A673 (cell line): ENCODE measurements at regions not wholly inside any gene's neighbourhood (a gene's known extent, or its start where the extent isn't known, plus 50 kb on each side); places are given as distances from the start of the nearest gene placed in this dataset.

Experiments
- BruUV-seq: library from RNA; stranded (reverse); fragments of 400-500 nt; replicated peaks from 2 replicates; lab custom pipeline; 2021; lab: Mats Ljungman, UMichigan
- CTCF ChIA-PET: fragments of 300-600 bp; sonication (Branson Sonifier 250); formaldehyde crosslinking; loops from one replicate; lab custom pipeline; 2022; ENCODE audit warnings: antibody characterized with exemption; lab: Charles Lee
- POLR2A ChIA-PET: fragments of 300-600 bp; sonication (Branson Sonifier 250); formaldehyde crosslinking; loops from one replicate; lab custom pipeline; 2022; ENCODE audit warnings: antibody characterized with exemption; ENCODE audit not compliant: low non-redundant PET; lab: Charles Lee
- DNase-seq: peaks from one replicate; pipeline ENCODE4 v3.0.0-alpha.2; 2015; ENCODE audit warnings: low spot score
- H3K27ac ChIP-seq: fragments of 200-600 bp; sonication (generic); 2 replicates; pipeline ENCODE4 v1.5.1; 2016; ENCODE audit warnings: mixed run types, low read depth, mild to moderate bottlenecking, mixed read lengths, antibody characterized with exemption, low read length; ENCODE audit not compliant: poor library complexity, severe bottlenecking
- H3K27me3 ChIP-seq: fragments of 200-600 bp; sonication (generic); replicated peaks from 2 replicates; pipeline ENCODE4 v1.6.1; 2017; ENCODE audit warnings: mixed run types, low read depth, mild to moderate bottlenecking, mixed read lengths, antibody characterized with exemption, low read length; ENCODE audit not compliant: insufficient read depth, poor library complexity
- H3K36me3 ChIP-seq: fragments of 200-600 bp; sonication (generic); 2 replicates; pipeline ENCODE4 v1.6.1; 2016; ENCODE audit warnings: mixed run types, mild to moderate bottlenecking, mixed read lengths, antibody characterized with exemption, low read length; ENCODE audit not compliant: insufficient read depth, poor library complexity, severe bottlenecking
- H3K4me1 ChIP-seq: fragments of 200-600 bp; sonication (generic); 2 replicates; pipeline ENCODE4 v1.6.1; 2017; ENCODE audit warnings: mixed run types, mild to moderate bottlenecking, mixed read lengths, antibody characterized with exemption, low read length; ENCODE audit not compliant: insufficient read depth, poor library complexity, severe bottlenecking
- H3K4me3 ChIP-seq: fragments of 200-600 bp; sonication (generic); 2 replicates; pipeline ENCODE4 v1.5.1; 2016; ENCODE audit warnings: low read depth, mixed run types, mild to moderate bottlenecking, mixed read lengths, low read length; ENCODE audit not compliant: poor library complexity, severe bottlenecking
- H3K9me3 ChIP-seq: fragments of 200-600 bp; sonication (generic); 2 replicates; pipeline ENCODE4 v1.6.1; 2016; ENCODE audit warnings: mixed run types, low read depth, mild to moderate bottlenecking, mixed read lengths, antibody characterized with exemption, low read length; ENCODE audit not compliant: poor library complexity, severe bottlenecking
- EZH2 ChIP-seq: fragments of 200-600 bp; sonication (generic); IDR thresholded peaks from 2 replicates; pipeline ENCODE4 v1.6.1; 2017; ENCODE audit warnings: borderline replicate concordance, low read depth, mild to moderate bottlenecking, mixed read lengths, antibody characterized with exemption, low read length; ENCODE audit not compliant: poor library complexity, severe bottlenecking
- intact Hi-C: fragments of 100-400 bp; cut with micrococcal nuclease; formaldehyde crosslinking; loops from one replicate; pipeline ENCODE4 v1.10.0; 2022; ENCODE audit not compliant: unreplicated experiment
- TF ChIP-seq, protein P1 (sequence below): fragments of 300-800, 200-600 bp; sonication (generic); conservative IDR thresholded peaks from 2 replicates; pipeline ENCODE4 v1.5.1; 2017; ENCODE audit warnings: low read depth, mild to moderate bottlenecking, antibody characterized with exemption, low read length, moderate library complexity, mixed read lengths

DNA sequence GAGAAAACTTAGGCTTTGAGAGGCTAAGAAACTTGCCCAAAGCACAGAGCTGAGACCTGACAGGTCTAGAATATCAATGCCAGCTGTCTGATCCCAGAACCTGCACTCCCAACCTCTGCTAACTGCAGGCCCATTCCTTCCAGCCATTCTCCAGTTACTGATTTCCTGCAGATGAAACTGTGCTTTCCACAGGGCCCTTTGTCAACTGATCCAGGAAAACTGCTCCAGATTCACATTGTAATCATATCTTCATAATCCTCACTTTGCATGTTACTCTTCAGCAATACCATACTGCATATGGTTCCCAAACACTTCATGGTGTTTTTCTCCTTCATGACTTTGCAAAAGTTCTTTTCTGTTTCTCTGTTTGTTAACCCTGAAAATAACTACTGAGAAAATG is 100.6 kb downstream of the RAP2A start:
- ChIA-PET CTCF (no interaction called here), POLR2A (no interaction called here)
- no peak overlapping the region for H3K27ac ChIP-seq
- H3K36me3 ChIP-seq: no peaks in the 10 kb centered on the region
- no peak for DNase-seq
- H3K9me3 ChIP-seq: no peaks in the 10 kb centered on the region
- no peak overlapping the region for H3K4me3 ChIP-seq
- H3K27me3 ChIP-seq: no peaks in the 10 kb centered on the region
- peaks cover 7% of the 10 kb centered on the region for H3K4me1 ChIP-seq
- no peak for TF ChIP-seq EZH2
- TF ChIP-seq, protein P1, sequence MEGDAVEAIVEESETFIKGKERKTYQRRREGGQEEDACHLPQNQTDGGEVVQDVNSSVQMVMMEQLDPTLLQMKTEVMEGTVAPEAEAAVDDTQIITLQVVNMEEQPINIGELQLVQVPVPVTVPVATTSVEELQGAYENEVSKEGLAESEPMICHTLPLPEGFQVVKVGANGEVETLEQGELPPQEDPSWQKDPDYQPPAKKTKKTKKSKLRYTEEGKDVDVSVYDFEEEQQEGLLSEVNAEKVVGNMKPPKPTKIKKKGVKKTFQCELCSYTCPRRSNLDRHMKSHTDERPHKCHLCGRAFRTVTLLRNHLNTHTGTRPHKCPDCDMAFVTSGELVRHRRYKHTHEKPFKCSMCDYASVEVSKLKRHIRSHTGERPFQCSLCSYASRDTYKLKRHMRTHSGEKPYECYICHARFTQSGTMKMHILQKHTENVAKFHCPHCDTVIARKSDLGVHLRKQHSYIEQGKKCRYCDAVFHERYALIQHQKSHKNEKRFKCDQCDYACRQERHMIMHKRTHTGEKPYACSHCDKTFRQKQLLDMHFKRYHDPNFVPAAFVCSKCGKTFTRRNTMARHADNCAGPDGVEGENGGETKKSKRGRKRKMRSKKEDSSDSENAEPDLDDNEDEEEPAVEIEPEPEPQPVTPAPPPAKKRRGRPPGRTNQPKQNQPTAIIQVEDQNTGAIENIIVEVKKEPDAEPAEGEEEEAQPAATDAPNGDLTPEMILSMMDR: no peak
- no TSS peak for BruUV-seq
- intact Hi-C loops: no loop called here

DNA sequence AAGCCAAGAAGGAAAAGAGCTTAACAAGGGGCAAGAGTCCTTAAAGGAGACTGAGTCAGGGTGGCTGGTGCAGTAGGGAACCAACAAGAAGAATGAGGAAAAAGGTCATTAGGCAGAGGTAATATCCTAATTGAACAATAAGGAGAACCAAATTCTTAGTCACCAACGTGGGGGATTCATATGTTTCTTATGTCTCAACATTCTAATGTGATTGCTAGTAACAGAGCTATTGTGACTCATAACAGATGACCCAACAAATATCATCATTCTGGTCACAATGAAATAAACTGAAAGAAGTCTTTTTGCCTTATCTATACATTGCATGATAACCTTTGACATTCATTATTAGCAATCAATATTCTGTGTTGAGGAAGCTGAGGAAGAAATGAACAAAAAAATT is 101.6 kb downstream of the RAP2A start:
- no peak for DNase-seq
- H3K4me1 ChIP-seq: peaks cover 16% of the 10 kb centered on the region
- H3K4me3 ChIP-seq: no peak overlapping the region
- TF ChIP-seq, protein P1: no peak
- no peak for TF ChIP-seq EZH2
- no peaks in the 10 kb centered on the region for H3K36me3 ChIP-seq
- no peak overlapping the region for H3K27ac ChIP-seq
- CTCF ChIA-PET: no interaction called here
- no peaks in the 10 kb centered on the region for H3K9me3 ChIP-seq
- BruUV-seq: no TSS peak
- POLR2A ChIA-PET: no interaction called here
- intact Hi-C loops: no loop called here
- no peaks in the 10 kb centered on the region for H3K27me3 ChIP-seq

DNA sequence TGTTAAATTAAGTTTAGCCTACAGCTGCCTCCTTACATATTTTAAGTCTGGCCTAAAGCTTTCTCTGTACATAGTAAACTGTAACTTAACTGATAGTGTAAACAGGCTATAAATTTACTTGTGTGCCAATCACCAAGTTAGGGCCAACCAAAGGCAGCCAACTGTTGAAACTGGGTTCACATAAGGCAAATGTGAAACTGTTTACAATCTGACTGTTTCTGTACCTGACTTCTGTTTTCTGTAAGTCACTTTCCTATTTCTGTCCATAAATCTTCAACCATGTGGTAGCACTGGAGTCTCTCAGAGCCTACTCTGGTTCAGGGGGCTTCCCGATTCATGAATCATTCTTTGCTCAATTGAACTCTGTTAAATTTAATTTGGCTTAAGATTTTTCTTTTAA is 103.1 kb downstream of the RAP2A start:
- H3K27me3 ChIP-seq: no peaks in the 10 kb centered on the region
- peaks cover 31% of the 10 kb centered on the region for H3K4me1 ChIP-seq
- H3K27ac ChIP-seq: no peak overlapping the region
- POLR2A ChIA-PET: no interaction called here
- no peaks in the 10 kb centered on the region for H3K36me3 ChIP-seq
- no TSS peak for BruUV-seq
- no peak for DNase-seq
- no peaks in the 10 kb centered on the region for H3K9me3 ChIP-seq
- CTCF ChIA-PET: no interaction called here
- intact Hi-C loops: no loop called here
- H3K4me3 ChIP-seq: no peak overlapping the region
- TF ChIP-seq, protein P1: no peak
- no peak for TF ChIP-seq EZH2
